Duodenal mucosa (tissue), 2 donors: ENCODE measurements at regions not wholly inside any gene's neighbourhood (a gene's known extent, or its start where the extent isn't known, plus 50 kb on each side); places are given as distances from the start of the nearest gene placed in this dataset.

Experiments used
- H3K27ac ChIP-seq: one replicate; pipeline ENCODE4 v1.7.0; 2013; ENCODE audit warnings: low read depth, low read length
- H3K27me3 ChIP-seq, 2 donors: one replicate each; pipeline ENCODE4 v1.7.0; 2013; ENCODE audit warnings: low read length in 2 of 2, control low read depth in 1 of 2; ENCODE audit not compliant: insufficient read depth in 2 of 2, control insufficient read depth in 1 of 2
- H3K36me3 ChIP-seq, 2 donors: one replicate each; pipeline ENCODE4 v1.7.0; 2013; ENCODE audit warnings: low read length in 2 of 2, control low read depth in 1 of 2; ENCODE audit not compliant: insufficient read depth in 2 of 2, control insufficient read depth in 1 of 2
- H3K4me1 ChIP-seq, 2 donors: one replicate each; pipeline ENCODE4 v1.7.0; 2013; ENCODE audit warnings: low read length in 2 of 2, control low read depth in 1 of 2; ENCODE audit not compliant: insufficient read depth in 2 of 2, control insufficient read depth in 1 of 2
- H3K4me3 ChIP-seq, 2 donors: one replicate each; pipeline ENCODE4 v1.7.0; 2013; ENCODE audit warnings: low read length in 2 of 2, low read depth in 1 of 2
- H3K9ac ChIP-seq, 2 donors: one replicate each; pipeline ENCODE4 v1.7.0; 2013; ENCODE audit warnings: low read length in 2 of 2, low read depth in 1 of 2
- H3K9me3 ChIP-seq, 2 donors: one replicate each; pipeline ENCODE4 v1.7.0; 2013; ENCODE audit warnings: low read length in 2 of 2, control low read depth in 1 of 2; ENCODE audit not compliant: control insufficient read depth in 1 of 2

GRCh38 chr1:193680247-193680923, 494.0 kb upstream of the B3GALT2 start:
- Histone ChIP-seq H3K27me3 (no peaks in the 10 kb centered on the region), H3K9ac (no peak overlapping the region), H3K4me1 (peaks cover 0 to 12% of the 10 kb centered on the region in 2 donors), H3K27ac (no peak overlapping the region), H3K9me3 (no peaks in the 10 kb centered on the region), H3K4me3 (no peak overlapping the region), H3K36me3 (no peaks in the 10 kb centered on the region)

DNA sequence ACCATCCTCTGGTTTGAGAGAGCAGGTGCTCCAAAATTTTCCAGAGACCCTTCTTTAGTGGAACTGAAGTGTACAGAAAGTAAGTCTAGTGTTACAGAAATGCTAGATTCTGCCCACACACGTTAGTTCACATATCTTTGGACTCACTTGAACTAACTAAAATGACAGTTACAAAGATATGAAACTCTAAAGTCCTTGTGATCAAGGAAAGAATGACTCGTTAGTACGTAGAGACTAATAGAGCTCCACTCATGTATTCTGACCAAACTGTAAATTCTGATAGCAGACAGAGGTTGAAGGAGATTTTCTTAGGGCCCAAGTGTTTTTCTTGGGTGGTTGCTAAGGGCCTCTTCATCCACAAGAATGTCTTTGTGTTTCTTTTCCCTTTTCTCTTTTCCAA, 491.5 kb upstream of the B3GALT2 start:
- Histone ChIP-seq H3K9me3 (no peaks in the 10 kb centered on the region), H3K4me3 (no peak overlapping the region), H3K9ac (no peak overlapping the region), H3K36me3 (no peaks in the 10 kb centered on the region), H3K4me1 (peaks cover 0 to 17% of the 10 kb centered on the region in 2 donors), H3K27ac (no peak overlapping the region), H3K27me3 (no peaks in the 10 kb centered on the region)

DNA sequence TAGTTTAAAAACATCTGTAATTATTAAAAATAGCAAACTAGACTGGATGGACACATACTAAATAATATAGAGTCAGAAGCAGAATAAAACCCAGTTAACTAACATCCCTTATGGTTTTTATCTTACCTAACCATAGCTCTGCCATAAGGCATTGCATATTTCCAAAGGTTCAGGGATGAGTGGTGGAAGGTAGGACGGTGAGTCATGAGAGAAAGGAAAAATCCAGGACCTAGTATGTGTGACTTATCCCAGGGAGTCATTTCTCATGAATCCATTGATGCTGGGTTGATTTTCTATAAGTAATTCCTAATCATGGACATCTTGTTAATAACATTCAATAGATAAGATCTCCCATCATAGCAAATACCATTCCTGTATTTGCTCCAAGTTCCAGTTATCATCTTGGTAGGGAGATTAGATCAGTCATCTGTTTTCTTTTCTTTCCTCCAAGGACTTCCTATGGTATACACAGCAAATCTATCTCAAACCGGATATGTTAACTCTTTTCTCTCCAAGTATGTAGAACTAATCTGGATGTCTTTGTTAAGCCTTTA, 490.7 kb upstream of the B3GALT2 start:
- Histone ChIP-seq H3K9me3 (no peaks in the 10 kb centered on the region), H3K9ac (no peak overlapping the region), H3K27me3 (no peaks in the 10 kb centered on the region), H3K4me1 (peaks cover 0 to 17% of the 10 kb centered on the region in 2 donors), H3K4me3 (no peak overlapping the region), H3K36me3 (no peaks in the 10 kb centered on the region), H3K27ac (no peak overlapping the region)

- H3K27me3 ChIP-seq, result no peaks in the 10 kb centered on the region
- H3K9ac ChIP-seq, result no peak overlapping the region
- H3K9me3 ChIP-seq, result peaks cover 0 to 3% of the 10 kb centered on the region in 2 donors
- H3K27ac ChIP-seq, result no peak overlapping the region
- peaks cover 0 to 10% of the 10 kb centered on the region in 2 donors for H3K4me1 ChIP-seq
- H3K4me3 ChIP-seq, result no peak overlapping the region
- H3K36me3 ChIP-seq, result no peaks in the 10 kb centered on the region
Observed at GRCh38 chr1:193674292-193674944, 488.0 kb upstream of the B3GALT2 start.

- peaks cover 0 to 3% of the 10 kb centered on the region in 2 donors for H3K9me3 ChIP-seq
- H3K27me3 ChIP-seq, result no peaks in the 10 kb centered on the region
- no peak overlapping the region for H3K4me3 ChIP-seq
- H3K36me3 ChIP-seq, result no peaks in the 10 kb centered on the region
- no peak overlapping the region for H3K27ac ChIP-seq
- no peaks in the 10 kb centered on the region for H3K4me1 ChIP-seq
- no peak overlapping the region for H3K9ac ChIP-seq
Observed at GRCh38 chr1:193666485-193667083, 480.2 kb upstream of the B3GALT2 start.

DNA sequence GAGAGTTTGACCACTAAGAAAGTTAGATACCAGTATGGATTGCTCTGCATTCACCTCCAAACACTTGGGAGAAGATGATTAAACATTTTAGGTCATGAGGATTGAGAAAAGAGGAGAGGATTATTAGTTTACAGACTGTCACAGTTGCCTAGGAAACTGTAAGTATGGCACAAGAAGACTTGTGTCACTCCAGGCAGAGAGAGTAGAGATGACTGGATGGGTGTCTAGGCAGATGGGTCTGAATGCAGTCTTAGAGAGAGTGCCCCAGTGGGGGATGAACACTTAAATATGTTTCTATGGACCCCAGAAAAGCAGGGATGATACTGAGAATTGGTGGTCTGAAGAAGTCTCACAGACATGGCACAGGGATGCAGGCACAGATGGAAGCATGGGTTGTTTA, 477.6 kb upstream of the B3GALT2 start:
- no peaks in the 10 kb centered on the region for H3K27me3 ChIP-seq
- H3K36me3 ChIP-seq, result no peaks in the 10 kb centered on the region
- H3K4me3 ChIP-seq, result no peak overlapping the region
- no peak overlapping the region for H3K9ac ChIP-seq
- H3K9me3 ChIP-seq, result no peaks in the 10 kb centered on the region
- H3K27ac ChIP-seq, result no peak overlapping the region
- no peaks in the 10 kb centered on the region for H3K4me1 ChIP-seq

GRCh38 chr1:193662030-193662429, 475.6 kb upstream of the B3GALT2 start:
- H3K36me3 ChIP-seq, result no peaks in the 10 kb centered on the region
- no peaks in the 10 kb centered on the region for H3K9me3 ChIP-seq
- H3K27me3 ChIP-seq, result no peaks in the 10 kb centered on the region
- no peak overlapping the region for H3K27ac ChIP-seq
- no peak overlapping the region for H3K4me3 ChIP-seq
- no peak overlapping the region for H3K9ac ChIP-seq
- peaks cover 0 to 6% of the 10 kb centered on the region in 2 donors for H3K4me1 ChIP-seq

DNA sequence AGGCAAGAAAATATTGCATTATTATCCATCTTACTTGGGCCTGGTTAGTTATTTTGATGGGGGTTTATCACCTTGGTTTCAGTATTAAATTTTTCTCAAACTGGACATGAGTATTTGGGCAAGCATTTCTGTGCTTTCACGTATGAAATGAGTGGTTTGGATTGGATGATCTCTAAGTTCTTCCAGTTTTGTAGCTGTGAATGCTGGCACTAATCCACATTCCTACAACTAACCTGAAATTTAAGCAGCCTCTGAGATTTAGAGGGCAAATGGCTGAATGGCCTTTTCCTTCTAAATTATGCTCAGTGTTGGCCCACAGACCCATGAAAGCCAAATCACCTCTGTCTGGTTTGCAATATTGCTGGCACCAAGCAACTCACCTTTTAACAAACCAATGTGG, 475.0 kb upstream of the B3GALT2 start:
- no peaks in the 10 kb centered on the region for H3K36me3 ChIP-seq
- no peak overlapping the region for H3K4me3 ChIP-seq
- H3K27ac ChIP-seq, result no peak overlapping the region
- H3K27me3 ChIP-seq, result no peaks in the 10 kb centered on the region
- H3K9me3 ChIP-seq, result no peaks in the 10 kb centered on the region
- no peak overlapping the region for H3K9ac ChIP-seq
- H3K4me1 ChIP-seq, result peaks cover 0 to 6% of the 10 kb centered on the region in 2 donors

DNA sequence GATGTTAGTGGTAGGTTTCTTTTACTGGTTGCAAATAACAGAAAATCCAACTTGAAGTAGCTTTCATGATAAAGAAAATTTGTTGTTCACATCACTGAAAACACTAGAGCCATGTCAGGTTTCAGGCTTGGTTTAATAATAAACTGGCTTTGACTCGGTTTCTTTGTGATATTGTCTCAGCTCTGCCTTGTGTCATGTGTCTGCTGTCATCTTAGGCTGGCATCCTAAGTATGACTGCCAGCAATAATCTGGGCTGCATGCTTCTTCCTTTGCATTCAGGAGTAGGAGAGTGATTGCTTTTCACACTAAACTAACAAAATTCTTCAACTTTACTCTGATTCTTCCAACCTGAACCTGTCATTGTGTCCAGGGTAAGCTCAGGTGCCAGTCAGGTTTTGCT, 474.0 kb upstream of the B3GALT2 start:
- H3K27ac ChIP-seq, result no peak overlapping the region
- H3K9ac ChIP-seq, result no peak overlapping the region
- H3K27me3 ChIP-seq, result no peaks in the 10 kb centered on the region
- H3K4me3 ChIP-seq, result no peak overlapping the region
- peaks cover 0 to 6% of the 10 kb centered on the region in 2 donors for H3K4me1 ChIP-seq
- no peaks in the 10 kb centered on the region for H3K36me3 ChIP-seq
- H3K9me3 ChIP-seq, result no peaks in the 10 kb centered on the region

DNA sequence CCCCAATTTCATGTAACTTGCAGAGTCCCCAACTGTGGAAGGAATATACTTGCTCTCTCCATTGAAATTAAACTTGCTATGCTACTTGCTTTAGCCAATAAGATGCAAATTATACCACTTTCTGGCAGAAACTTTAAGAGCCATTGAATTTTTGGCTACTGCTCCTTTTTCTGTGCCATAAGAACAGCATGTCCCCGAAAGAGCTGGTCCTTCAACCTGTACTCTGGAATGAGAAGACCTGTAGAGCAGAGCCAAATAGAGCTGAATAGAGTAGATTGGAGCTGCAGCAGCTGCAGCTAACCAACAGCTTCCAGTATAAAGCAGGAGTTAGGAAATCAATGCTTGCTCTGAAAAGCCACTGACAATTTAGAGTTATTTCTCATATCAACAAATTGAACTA, 472.3 kb upstream of the B3GALT2 start:
- Histone ChIP-seq H3K27me3 (no peaks in the 10 kb centered on the region), H3K9ac (no peak overlapping the region), H3K4me3 (no peak overlapping the region), H3K4me1 (peaks cover 0 to 6% of the 10 kb centered on the region in 2 donors), H3K27ac (no peak overlapping the region), H3K36me3 (no peaks in the 10 kb centered on the region), H3K9me3 (peaks cover 7 to 9% of the 10 kb centered on the region in 2 donors)
